ENCODE measurements at regions not wholly inside any gene's neighbourhood (a gene's known extent, or its start where the extent isn't known, plus 50 kb on each side); places are given as distances from the start of the nearest gene placed in this dataset.
"Not testable (repeated sequence)": the region's sequence is repeated elsewhere in the genome, so short reads cannot be mapped to it uniquely, and the experiment has no call there.

GRCh38 chr5:74492230-74492629 is 148.3 kb downstream of the ENC1 start:
- TF ChIP-seq CTCF (IDR thresholded peaks at IDR 0.05; ENCODE audit: control insufficient read depth, insufficient read depth, low read depth, low read length, missing control alignments): no peak
- H3K4me3 ChIP-seq (ENCODE audit: control insufficient read depth, low read depth, low read length): no peak overlapping the region
- DNase-seq (ENCODE audit: low read depth): no peak

GRCh38 chr5:74491586-74491985 is 148.9 kb downstream of the ENC1 start:
- no peak for DNase-seq (ENCODE audit: low read depth)
- no peak for TF ChIP-seq CTCF (IDR thresholded peaks at IDR 0.05; ENCODE audit: control insufficient read depth, insufficient read depth, low read depth, low read length, missing control alignments)
- H3K4me3 ChIP-seq (ENCODE audit: control insufficient read depth, low read depth, low read length): no peak overlapping the region

- no peak for DNase-seq (ENCODE audit: low read depth)
- no peak overlapping the region for H3K4me3 ChIP-seq (ENCODE audit: control insufficient read depth, low read depth, low read length)
- no peak for TF ChIP-seq CTCF (IDR thresholded peaks at IDR 0.05; ENCODE audit: control insufficient read depth, insufficient read depth, low read depth, low read length, missing control alignments)
Observed at GRCh38 chr5:74490814-74491213, 149.7 kb downstream of the ENC1 start.

GRCh38 chr5:74482990-74483389 is 157.5 kb downstream of the ENC1 start:
- H3K4me3 ChIP-seq (ENCODE audit: control insufficient read depth, low read depth, low read length): no peak overlapping the region
- no peak for TF ChIP-seq CTCF (IDR thresholded peaks at IDR 0.05; ENCODE audit: control insufficient read depth, insufficient read depth, low read depth, low read length, missing control alignments)
- DNase-seq (ENCODE audit: low read depth): no peak

GRCh38 chr5:74482523-74482922 is 158.0 kb downstream of the ENC1 start:
- no peak for TF ChIP-seq CTCF (IDR thresholded peaks at IDR 0.05; ENCODE audit: control insufficient read depth, insufficient read depth, low read depth, low read length, missing control alignments)
- no peak overlapping the region for H3K4me3 ChIP-seq (ENCODE audit: control insufficient read depth, low read depth, low read length)
- DNase-seq (ENCODE audit: low read depth): no peak

GRCh38 chr5:74481357-74481756 is 159.2 kb downstream of the ENC1 start:
- not testable (repeated sequence) for DNase-seq (ENCODE audit: low read depth); H3K4me3 ChIP-seq (ENCODE audit: control insufficient read depth, low read depth, low read length)

- TF ChIP-seq CTCF (IDR thresholded peaks at IDR 0.05; ENCODE audit: control insufficient read depth, insufficient read depth, low read depth, low read length, missing control alignments): no peak
- no peak for DNase-seq (ENCODE audit: low read depth)
- no peak overlapping the region for H3K4me3 ChIP-seq (ENCODE audit: control insufficient read depth, low read depth, low read length)
Observed at GRCh38 chr5:74480201-74480600, 160.3 kb downstream of the ENC1 start.
